ENCODE measurements at regions not wholly inside any gene's neighbourhood (a gene's known extent, or its start where the extent isn't known, plus 50 kb on each side); places are given as distances from the start of the nearest gene placed in this dataset.

DNA sequence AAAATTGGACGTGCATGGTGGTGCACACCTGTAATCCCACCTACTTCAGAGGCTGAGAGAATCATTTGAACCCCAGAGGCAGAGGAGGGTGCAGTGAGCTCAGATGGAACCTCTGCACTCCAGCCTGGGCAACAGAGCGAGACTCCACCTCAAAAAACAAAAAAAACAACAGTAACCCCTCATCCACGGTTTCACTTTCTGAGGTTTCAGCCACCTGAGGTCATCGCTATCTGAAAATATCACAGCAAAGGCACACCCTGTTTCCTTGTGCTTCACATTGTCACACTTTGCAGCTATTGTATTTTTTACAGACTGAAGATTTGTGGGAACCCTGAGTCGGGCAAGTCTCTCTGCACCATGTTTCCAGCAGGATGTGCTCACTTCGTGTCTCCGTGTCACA lies 54.1 kb upstream of the FOXQ1 start:
- intact Hi-C loops (cut with micrococcal nuclease) = no loop called here

DNA sequence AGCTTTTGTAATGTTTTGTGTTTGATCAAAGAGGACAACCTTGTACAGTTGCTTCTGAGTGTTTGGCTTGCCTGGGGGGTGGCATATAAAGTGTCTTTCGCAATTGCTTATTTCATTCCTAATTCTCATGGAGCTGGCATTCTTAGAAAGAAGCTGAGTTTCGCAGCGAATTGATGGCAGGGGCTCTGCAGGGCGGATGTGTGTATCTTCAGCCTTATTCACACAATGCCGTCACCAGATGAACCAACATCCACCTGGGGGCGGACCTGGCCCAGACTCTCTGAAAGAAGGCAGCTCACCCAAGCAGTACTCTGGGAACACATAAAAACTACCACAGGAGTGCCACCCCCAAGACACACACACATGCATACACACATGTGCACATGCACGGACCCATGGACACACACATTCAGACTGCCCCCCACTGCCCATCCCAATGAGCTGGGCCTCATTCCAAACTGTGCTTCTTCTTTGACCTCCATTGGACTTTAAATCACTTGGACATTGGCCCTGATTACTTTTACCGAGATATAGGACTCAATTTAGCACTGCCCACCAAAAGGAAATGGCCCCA lies 55.4 kb upstream of the FOXQ1 start:
- intact Hi-C loops (cut with micrococcal nuclease) = no loop called here

DNA sequence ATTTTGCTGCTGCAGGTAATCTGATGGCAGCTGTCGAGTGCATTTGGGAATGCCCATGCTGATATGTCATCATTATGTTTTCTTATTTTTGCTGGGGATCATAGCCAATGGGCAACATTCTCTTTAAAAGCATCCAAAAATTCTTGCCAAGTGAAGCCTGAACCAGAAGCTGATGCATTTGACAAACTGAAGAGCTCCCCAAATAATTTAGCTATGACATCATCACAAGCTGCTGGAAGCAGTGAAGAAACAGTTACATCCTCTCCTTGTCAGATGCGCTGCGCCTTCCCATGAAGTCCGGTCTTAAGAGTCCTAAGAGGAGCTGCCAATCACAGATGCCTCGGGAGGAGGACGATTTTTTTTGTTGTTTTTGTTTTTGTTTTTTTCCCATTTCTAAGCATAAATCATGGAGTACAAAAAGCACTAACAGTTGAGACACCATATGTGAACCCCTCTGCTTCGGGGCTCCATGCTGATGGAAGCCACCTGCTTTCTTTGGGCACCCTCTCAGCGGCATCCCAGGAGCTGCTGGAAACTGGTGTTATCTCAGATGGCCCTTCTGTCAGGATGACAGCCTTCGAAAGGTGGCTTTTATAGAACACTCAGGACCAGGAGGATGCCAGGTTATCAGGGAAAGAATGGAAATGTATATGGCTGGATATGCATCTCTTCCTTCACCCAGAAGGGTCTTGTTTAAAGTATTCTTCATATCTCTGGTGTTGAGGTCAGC lies 56.1 kb upstream of the FOXQ1 start:
- intact Hi-C loops (cut with micrococcal nuclease) = no loop called here

DNA sequence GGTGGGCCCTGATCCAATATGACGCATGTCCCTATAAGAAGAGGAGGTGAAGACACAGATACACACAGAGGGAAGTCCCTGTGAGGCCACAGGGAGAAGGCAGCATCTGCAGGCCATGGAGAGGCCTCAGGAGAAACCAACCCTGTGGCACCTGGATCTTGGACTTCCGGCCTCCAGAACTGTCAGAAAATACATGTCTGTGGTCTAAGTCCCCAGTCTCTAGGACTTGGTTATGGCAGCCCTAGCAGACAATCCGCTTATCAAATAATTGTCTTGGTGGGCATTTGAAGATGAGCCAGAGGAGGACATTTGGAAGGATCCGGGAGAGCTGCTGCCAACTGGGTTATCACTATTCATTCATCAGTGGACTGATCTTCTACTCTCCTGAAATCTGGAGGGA lies 57.6 kb upstream of the FOXQ1 start:
- intact Hi-C loops (cut with micrococcal nuclease) = no loop called here

DNA sequence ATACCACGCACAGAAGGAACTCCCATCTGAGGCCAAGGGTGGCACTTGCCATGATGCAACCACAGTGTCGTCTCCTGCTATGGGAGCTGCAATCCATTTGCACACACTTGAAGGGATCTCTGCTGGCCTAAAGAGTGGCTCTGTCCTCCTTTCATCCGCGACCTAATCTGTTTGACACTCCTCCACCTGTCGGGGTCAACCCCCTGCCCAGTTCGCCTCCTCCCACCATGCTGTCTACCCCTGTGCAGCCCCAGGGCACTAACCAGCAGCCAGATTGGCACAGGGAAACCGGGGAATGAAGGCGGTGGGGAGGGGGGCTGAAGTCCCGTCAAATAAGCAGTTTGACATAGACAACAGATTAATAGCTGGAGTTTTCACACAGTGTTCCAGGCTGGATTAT lies 58.1 kb upstream of the FOXQ1 start:
- intact Hi-C loops (cut with micrococcal nuclease) = no loop called here

DNA sequence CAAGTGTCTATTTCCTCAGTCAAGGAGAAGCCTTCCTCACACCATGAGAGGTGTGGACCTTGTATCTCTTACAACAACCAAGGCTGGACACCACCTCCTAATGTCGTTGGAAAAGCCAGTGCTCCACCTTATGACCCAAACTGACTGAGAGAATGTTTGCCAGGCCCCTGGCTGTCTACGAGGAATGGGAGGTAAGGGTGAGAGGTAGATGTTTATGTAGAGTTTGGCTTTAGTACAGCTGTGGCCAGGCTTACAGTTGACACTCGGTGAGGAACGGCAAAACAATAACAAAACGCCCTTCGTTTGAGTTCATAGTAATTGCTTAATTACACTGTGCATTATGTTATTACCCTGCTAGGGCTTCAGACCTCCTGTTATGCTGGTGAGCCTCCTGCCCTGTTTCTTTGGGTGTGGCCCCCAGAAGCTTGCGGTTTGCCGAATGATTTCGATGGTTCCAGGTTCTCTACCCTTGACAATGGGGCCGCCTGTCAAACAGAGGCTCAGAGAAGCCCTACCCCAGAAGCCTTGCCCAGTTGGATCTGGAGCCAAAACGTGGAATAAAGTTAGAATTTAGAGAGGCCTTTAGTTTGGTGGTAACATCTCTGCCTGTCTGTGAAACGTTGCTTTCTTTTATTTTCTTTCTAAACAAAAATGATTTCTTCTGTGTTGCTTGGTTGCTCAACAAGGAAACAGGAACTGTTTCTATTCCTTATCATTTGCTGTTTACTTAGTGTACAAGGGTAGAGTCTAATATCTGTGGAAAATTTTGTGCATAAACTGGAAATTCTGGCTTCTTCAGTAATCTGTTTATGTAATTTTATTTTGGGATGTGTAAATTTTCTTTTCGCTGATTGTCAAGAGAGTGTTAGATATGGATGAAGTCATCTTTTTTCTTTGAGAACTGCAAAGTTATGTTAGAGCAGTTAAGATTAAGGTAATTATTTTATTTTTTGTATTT lies 60.4 kb upstream of the FOXQ1 start:
- intact Hi-C loops (cut with micrococcal nuclease) = no loop called here

DNA sequence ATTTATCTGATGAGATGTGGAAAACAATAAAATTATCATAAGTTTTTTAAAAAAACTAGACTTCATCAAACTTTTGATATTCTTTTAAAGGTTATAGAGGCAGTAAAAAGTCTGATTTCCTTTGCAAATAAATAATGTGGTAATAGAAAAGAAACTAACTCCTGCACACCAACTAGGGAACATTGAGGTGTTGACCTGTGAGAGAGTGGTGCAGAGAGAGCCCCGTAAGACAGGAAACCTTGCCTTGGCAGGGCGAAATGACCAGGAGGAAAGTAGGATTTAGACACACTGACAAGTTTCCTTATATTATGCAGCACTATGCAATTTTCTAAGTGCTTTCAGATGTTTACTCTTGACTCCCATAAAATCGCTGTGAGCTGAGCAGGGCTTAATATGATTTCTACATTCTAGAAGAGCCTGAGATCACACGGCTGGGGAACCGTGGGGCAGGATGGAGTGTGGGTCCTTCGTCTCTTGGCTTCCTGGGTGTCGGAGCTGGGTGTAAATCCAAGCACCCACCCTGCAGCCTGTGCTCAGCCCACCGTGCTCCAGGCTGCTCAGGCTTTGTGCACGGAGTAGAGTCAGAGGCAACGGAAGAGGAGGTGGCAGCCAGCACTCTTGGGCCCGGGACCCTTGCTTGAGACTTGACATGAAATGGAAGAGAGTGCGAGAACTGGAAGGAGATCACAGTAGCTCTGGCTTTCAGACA lies 61.3 kb upstream of the FOXQ1 start:
- intact Hi-C loops (cut with micrococcal nuclease) = no loop called here

DNA sequence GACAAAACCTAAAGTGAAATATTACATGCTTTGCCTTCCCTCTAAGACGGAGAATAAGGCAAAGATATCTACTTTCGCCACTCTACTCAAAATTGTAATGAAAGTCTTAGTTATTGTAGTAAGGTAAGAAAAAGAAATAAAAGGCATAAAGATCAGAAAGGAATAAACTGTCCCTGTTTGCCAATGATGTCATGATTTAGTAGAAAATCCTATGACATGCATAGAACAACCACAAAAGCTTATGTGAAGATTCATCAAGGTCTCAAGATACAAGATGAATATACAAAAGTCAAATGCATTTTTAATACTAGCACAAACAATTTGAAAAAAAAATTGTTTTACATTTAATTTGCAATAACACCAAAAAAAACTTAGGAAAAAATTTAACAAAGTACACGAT lies 64.0 kb upstream of the FOXQ1 start:
- intact Hi-C loops (cut with micrococcal nuclease) = no loop called here

DNA sequence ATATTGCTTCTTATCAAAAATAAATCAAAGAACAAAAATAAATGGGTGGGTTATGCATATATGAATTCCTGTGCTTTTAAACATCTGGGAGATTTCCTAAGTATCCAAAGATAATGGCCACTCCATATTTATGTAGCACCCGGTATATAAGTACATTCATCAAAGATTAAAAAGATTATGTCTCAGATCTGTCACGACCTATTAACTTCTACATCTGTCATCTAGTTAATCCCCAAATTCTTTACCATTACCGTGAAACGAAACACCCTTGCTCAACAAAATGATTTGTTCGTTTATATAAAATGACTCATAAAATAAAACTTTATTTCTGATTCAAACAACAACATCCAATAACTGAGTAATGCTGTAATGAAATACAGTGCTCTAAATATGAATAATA lies 64.8 kb upstream of the FOXQ1 start:
- intact Hi-C loops (cut with micrococcal nuclease) = no loop called here

DNA sequence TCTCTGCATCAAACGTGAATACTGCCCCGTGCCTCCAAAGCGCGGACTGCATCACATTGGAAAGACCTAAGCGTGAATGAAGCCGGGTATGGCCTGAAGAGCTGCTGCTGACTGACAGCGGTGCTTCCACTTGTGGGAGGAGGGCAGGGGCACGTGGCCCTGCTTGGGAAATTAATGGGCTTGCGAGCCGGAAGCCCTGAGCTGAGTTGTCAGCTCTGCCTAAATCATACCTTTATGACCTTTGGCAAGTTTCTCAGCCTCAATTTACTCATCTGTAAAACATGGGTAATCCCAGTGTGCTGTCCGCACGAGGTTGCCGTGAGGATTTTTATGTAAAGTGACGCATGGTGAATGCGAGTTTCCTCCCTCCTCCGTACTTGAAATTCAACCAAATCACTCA lies 67.0 kb upstream of the FOXQ1 start:
- intact Hi-C loops (cut with micrococcal nuclease) = no loop called here

DNA sequence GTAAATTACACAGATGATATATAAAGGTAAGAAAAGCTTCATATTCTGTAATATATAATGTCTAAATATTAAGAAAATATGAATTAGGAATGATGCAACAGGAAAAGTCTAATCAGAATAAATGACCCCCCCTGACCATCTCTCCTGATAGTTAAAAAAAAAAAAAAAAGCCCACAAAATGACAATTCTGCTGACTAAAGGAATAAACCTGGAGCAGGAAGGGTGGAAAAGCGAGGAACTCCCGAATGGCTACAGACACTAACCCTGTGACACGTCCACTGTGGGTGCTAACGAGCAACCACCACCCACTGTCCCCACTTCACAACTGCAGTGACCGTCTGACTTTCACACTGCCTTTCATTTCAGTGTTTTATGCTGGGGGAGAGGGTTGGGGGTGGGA lies 67.6 kb upstream of the FOXQ1 start:
- intact Hi-C loops (cut with micrococcal nuclease) = no loop called here

DNA sequence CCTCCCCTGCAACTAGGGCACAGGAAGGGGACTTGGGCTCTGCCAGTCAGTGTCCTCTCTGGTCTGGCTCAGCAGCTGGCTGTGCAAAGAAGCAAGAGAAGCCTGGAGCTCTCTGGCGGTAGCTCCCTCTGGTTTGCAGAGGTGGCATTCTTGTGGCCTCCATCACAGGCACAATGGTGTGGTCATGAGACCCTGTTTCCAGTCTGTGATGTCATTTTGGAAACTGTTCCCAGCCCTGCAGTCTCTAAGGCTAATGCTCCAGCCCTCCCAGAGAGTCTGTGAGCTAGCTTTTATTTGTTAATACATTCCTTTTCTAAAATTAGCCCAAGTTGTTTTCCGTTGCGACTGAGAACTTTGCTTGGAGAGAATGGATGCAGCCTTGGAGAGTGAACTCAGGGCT lies 69.5 kb upstream of the FOXQ1 start:
- intact Hi-C loops (cut with micrococcal nuclease) = no loop called here

DNA sequence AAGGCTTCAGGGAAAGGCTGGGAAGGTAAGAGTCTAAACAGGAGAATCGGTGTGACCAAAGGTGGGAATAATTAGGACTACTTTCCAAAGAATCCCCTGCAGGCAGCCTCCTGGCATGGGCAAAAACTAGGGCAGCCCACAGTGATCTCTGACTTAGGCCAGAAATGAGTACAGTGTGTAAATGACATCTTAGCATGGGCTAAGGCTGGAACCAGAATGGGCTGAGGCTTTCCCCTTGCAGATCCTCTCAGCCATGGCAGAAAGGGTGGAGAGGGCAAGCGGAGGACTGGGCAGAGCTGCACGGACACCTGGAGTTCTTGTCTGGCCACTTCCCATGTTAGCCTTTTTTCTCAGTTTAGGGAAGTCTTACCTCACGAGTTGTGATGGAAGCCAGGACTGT lies 69.9 kb upstream of the FOXQ1 start:
- intact Hi-C loops (cut with micrococcal nuclease) = no loop called here

DNA sequence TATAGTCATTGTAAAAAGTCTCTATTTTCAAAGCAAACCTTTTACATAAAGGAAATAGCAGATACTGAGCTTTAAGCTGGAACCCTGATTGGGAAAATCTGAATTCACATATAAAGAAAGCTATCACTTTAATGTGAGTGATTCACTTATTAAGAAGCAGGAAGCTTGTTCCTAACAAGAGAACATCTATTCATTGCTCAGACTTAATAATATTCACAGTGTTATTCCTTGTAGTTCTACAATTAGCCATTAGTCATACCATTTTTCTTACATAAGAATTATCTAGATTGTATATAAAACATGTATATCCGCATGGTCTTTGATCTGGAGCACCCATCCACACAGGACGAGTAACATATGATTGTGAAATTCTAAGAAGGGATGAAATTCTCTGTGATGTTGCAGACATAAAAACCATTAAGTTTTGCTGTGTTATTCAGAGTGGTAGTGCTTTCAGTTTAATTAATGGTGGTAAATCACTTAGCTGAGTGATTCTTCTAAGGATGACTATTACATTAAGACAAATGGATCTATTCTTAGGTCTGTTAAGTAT lies 71.1 kb upstream of the FOXQ1 start:
- intact Hi-C loops (cut with micrococcal nuclease) = no loop called here

DNA sequence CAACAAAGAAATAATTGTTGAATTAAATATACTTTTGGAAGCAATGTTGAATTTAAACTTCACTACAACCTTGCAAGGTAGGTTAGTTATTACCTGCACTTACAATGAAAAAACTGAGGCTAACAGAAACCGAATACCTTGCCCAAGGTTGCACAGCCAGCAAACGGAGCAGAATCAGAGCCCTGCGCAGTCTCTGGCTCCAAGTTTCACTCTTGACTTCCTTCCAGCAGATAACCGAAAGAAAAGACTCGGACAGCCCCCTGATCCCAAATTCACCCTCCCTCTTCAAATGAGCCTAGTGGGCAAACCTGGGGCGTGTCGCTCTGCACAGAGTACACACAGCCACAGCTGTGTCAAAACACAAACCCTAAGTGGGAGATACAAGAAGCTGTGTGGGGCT lies 72.1 kb upstream of the FOXQ1 start:
- intact Hi-C loops (cut with micrococcal nuclease) = no loop called here

DNA sequence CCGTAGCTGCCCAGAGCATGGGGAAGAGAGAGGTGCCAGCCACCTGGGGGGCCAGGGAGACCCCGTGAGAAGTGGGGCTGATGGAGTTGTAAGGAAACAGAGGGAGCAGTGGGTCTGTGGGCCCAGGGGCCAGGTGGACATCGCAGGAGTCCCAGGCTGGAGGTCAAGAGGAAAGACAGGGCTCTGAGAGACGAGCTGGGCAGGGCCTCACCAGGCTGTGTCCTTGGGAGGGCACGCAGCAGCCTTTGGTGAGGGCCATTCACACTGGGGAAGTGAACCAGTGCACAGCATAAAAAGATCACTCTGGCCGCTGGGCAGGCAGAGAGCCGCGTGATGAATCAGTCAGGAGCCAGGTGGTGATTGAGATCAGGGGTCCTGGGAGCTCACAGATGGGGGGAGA lies 73.9 kb upstream of the FOXQ1 start:
- intact Hi-C loops (cut with micrococcal nuclease) = no loop called here

DNA sequence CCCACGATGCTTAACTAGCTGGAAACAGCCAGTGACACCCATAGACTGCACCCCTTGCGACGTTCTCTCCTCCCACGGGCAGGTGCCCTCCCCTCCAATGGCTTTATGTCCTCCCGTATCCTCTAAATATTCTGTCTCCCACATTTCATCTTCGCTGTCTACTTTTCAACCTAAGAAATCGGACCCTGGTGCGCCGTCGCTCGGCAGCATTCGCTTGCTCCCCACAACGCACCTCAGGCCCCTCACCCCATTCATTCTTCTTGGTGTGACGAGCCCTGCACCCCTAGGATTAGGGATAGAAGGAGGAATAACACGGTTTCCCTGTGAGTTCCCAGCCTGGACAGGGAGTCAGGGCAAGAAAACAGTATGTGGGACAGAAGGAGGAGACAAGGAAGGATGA lies 74.3 kb upstream of the FOXQ1 start:
- intact Hi-C loops (cut with micrococcal nuclease) = no loop called here

DNA sequence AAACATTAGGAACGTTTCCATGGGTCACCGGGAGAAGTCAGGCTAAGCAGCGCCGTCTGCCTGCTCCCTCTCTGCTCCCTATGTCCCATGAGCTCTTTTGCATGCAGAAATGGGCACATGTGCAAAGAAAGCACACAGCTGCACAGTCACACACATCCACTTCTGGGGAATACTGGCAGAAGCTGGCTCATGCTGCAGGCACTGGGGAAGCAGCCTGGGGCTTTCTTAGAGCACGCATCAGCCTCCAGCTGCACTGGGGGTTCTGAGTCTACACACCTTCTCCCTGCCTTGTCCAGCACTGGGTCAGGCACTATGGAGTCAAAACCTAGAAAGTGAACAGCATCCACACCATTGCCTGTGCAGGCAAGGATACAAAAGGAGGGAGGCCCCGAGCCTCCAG lies 76.1 kb upstream of the FOXQ1 start:
- intact Hi-C loops (cut with micrococcal nuclease) = no loop called here

DNA sequence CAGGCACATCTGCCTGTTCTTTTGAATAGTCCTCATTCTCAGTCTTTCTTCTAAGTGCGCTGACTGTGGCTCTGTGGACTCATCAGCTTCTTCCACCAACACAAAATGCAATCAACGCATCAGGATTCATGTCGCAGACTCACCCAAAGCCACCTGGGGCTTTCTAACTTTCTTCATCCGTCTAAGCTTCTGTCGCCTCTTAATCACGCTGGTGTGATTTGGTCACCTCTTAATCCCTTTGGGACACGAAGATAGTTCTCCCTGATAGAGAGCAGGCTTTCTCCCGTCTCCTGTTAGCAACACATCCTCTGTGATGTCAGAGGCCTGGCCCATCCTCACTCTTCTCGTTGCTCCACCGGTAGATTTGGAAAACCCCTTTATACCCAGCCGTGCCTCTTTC lies 78.0 kb upstream of the FOXQ1 start:
- intact Hi-C loops (cut with micrococcal nuclease) = no loop called here

DNA sequence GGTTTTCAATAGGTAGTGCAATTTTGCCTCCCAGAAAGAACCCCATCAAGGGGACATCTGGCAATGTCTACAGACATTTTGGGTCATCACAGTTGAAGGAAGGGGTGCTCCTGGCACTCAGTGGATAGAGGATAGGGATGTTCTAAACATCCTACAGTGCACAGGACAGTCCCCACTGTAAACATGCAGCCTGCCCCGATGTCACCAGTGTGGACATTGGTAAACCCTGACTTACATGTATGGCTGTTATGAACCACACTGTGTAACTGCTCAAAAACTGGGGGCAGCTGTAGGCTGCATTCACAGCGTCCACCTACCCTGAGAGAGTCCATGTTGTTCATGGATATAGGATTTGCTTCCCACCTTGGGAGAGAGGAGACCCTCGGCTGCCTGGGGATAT lies 79.3 kb upstream of the FOXQ1 start:
- intact Hi-C loops (cut with micrococcal nuclease) = no loop called here

DNA sequence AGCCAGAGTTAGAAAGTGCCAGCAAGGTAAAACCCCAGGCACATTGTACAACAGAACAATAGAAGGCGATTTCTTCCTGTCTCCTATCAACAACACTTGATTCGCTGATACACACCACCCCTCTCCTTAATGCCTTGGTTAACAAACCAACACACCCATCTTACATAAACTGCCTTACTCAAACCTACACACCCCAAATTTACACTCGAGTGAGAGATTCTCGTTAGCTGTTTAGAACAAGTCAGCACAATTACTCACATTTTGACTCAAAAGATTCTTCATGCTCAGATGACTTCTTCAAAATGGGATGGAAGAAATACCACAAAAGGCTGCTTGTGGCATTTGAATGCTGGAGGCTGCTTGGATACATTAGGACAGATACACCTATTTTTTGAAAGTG lies 80.0 kb upstream of the FOXQ1 start:
- intact Hi-C loops (cut with micrococcal nuclease) = no loop called here

Data from T-helper 2 cell treated with Interferon-gamma antibody and Interleukin-4, amounts not matched to agents 100 ng/mL and 5 ng/mL, for 36 hours (primary cell).